CD4-positive, alpha-beta T cell treated with Interleukin-17A for 1 hour (primary cell): ENCODE measurements at regions not wholly inside any gene's neighbourhood (a gene's known extent, or its start where the extent isn't known, plus 50 kb on each side); places are given as distances from the start of the nearest gene placed in this dataset.

Experiments used
- DNase-seq: peaks from one replicate; pipeline ENCODE4 v3.0.0-alpha.2; 2020

GRCh38 chr7:130972201-130972600 lies 238.2 kb upstream of the KLF14 start:
- no peak for DNase-seq

GRCh38 chr7:130973637-130974036 lies 239.6 kb upstream of the KLF14 start:
- no peak for DNase-seq

- DNase-seq, result no peak
Observed at GRCh38 chr7:130974169-130974568, 240.2 kb upstream of the KLF14 start.

GRCh38 chr7:130974794-130975193 lies 240.8 kb upstream of the KLF14 start:
- no peak for DNase-seq

- no peak for DNase-seq
Observed at GRCh38 chr7:130975731-130976130, 241.7 kb upstream of the KLF14 start.

GRCh38 chr7:130982160-130982638 lies 248.2 kb upstream of the KLF14 start:
- DNase-seq, result peak; percentile 81

GRCh38 chr7:130982651-130983050 lies 248.6 kb upstream of the KLF14 start:
- DNase-seq, result peak; percentile 36

- peak; percentile 24 for DNase-seq
Observed at GRCh38 chr7:130985361-130985760, 251.4 kb upstream of the KLF14 start.

- DNase-seq, result peak; percentile 82
Observed at GRCh38 chr7:130986261-130986690, 252.3 kb upstream of the KLF14 start.

- DNase-seq, result no peak
Observed at GRCh38 chr7:130987092-130987491, 253.1 kb upstream of the KLF14 start.

- peak; percentile 86 for DNase-seq
Observed at GRCh38 chr7:130988443-130988842, 254.4 kb upstream of the KLF14 start.

GRCh38 chr7:130989101-130989795 lies 255.2 kb upstream of the KLF14 start:
- peak; percentile 69 for DNase-seq

- DNase-seq, result peak; percentile 79
Observed at GRCh38 chr7:130990178-130990832, 256.3 kb upstream of the KLF14 start.

GRCh38 chr7:130993671-130994365 lies 259.8 kb upstream of the KLF14 start:
- no peak for DNase-seq

- peak; percentile 23 for DNase-seq
Observed at GRCh38 chr7:130994378-130995115, 260.5 kb upstream of the KLF14 start.

GRCh38 chr7:130995252-130996081 lies 261.5 kb upstream of the KLF14 start:
- DNase-seq, result no peak

GRCh38 chr7:130996205-130996832 lies 262.3 kb upstream of the KLF14 start:
- no peak for DNase-seq

GRCh38 chr7:130996833-130997231 lies 262.8 kb upstream of the KLF14 start:
- peak; percentile 38 for DNase-seq

GRCh38 chr7:130998993-130999602 lies 265.1 kb upstream of the KLF14 start:
- no peak for DNase-seq

GRCh38 chr7:130999926-131000325 lies 265.9 kb upstream of the KLF14 start:
- no peak for DNase-seq

GRCh38 chr7:131000389-131000788 lies 266.4 kb upstream of the KLF14 start:
- no peak for DNase-seq
